ENCODE measurements at regions not wholly inside any gene's neighbourhood (a gene's known extent, or its start where the extent isn't known, plus 50 kb on each side); places are given as distances from the start of the nearest gene placed in this dataset.

DNA sequence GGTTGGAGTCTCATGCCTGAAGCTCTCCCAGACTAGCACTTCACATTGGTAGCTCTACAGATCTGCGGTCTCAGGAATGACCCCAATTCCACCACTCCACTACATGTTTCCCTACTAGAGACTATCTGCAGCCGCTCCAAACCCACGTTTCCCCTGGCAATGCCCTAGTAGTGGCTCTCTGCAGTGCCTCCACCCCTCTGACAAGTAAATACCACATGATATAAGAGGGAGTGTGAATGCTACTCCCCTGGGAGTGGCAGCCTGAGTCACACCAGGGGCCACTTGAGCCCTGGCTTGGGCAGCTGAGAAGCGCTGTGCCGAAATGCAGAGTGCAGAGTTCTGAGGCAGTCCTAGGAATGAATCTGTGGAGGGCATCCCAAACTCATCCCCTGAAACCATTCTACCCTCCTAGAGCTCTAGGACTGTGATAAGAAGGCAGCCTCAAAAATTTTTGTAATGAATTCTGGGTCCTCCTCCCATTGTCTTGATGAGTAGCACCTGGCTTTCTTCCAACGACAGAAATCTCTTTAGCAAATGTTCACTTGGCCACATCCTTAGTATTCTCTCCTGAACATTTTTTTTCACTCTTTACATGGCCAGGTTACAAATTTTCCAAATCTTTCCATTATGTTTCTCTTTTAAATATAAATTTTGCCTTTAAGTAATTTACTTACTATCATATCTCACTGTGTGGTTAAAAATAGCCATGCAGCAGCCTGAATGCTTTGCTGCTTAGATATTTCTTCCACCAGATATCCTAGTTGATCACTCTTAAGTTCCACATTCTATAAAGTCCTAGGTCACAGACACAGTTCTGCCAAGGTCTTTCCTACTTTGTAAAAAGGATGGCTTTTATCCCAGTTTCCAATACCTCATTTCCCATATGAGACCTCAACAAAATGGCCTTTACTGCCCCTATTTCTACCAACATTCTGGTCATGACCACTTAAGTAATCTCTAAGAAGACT is 160.2 kb upstream of the CPEB2 start:
- H3K9ac ChIP-seq (ENCODE audit: low read length in 5 of 5), result no peak overlapping the region
- H3K36me3 ChIP-seq (ENCODE audit: control insufficient read depth in 5 of 5, insufficient read depth in 5 of 5, low read length in 5 of 5), result no peaks in the 10 kb centered on the region
- peaks cover 0 to 18% (median 2%) of the 10 kb centered on the region in 5 donors for H3K4me1 ChIP-seq (ENCODE audit: control insufficient read depth in 5 of 5, insufficient read depth in 5 of 5, low read length in 5 of 5)
- no peak overlapping the region for H3K27ac ChIP-seq (ENCODE audit: low read depth, low read length)
- peak overlapping the region in 1 of 5 donors; percentile 22 for H3K4me3 ChIP-seq (ENCODE audit: low read depth in 1 of 5, low read length in 5 of 5)
- H3K9me3 ChIP-seq (ENCODE audit: control insufficient read depth in 5 of 5, low read length in 5 of 5), result peaks cover 0 to 8% (median 3%) of the 10 kb centered on the region in 5 donors
- no peaks in the 10 kb centered on the region for H3K27me3 ChIP-seq (ENCODE audit: control insufficient read depth in 5 of 5, insufficient read depth in 4 of 5, low read length in 5 of 5)

DNA sequence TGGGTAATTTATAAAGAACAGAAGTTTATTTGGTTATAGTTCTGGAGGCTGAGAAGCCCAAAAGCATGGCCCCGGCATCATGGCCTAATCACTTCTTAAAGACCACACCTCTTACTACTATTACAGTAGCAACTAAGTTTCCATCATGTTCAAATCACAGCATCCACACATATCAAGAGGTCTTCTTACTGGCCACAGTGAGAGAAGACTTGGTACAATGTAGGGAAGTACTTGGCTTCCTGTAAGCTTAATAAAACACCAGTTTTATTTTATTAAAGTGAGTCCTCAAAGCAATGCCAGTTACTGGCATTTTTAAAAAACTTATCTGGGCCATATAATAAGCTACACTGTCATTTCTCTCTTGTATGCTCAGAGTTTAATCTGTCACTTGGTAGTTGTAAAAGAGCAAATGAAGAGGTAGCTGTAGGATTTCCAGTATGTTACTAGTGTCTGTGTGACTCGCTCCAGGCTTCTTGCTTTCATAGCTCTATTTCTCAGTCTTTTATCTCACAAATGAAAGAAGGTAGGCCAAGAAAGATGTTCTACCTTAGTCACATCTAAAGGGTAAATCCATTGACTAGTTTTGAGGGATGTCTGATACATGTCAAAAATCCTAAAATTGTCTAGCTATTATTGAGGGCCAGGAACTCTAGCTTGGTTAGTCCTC is 159.2 kb upstream of the CPEB2 start:
- Histone ChIP-seq H3K27ac (ENCODE audit: low read depth, low read length) (no peak overlapping the region), H3K9ac (ENCODE audit: low read length in 5 of 5) (no peak overlapping the region), H3K9me3 (ENCODE audit: control insufficient read depth in 5 of 5, low read length in 5 of 5) (peaks cover 0 to 8% (median 3%) of the 10 kb centered on the region in 5 donors), H3K36me3 (ENCODE audit: control insufficient read depth in 5 of 5, insufficient read depth in 5 of 5, low read length in 5 of 5) (no peaks in the 10 kb centered on the region), H3K4me3 (ENCODE audit: low read depth in 1 of 5, low read length in 5 of 5) (no peak overlapping the region), H3K27me3 (ENCODE audit: control insufficient read depth in 5 of 5, insufficient read depth in 4 of 5, low read length in 5 of 5) (no peaks in the 10 kb centered on the region), H3K4me1 (ENCODE audit: control insufficient read depth in 5 of 5, insufficient read depth in 5 of 5, low read length in 5 of 5) (peaks cover 0 to 18% (median 2%) of the 10 kb centered on the region in 5 donors)

DNA sequence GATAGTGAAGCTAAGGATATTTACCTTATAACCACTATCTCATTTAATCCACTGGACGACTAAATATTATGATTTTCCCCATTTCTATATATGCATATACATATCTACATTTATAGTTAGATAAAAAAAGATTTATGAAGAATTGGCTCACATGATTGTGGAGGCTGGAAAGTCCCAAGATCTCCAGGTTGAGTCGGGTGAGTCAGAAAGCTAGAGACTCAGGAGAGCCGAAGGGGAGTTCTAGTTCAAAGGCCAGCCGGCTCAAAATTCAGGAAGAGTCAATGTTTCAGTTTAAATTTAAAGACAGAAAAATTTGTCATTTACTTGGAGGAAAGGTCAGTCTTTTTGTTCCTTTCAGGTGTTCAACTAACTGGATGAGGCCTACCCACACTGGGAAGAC is 158.2 kb upstream of the CPEB2 start:
- H3K36me3 ChIP-seq (ENCODE audit: control insufficient read depth in 5 of 5, insufficient read depth in 5 of 5, low read length in 5 of 5), result no peaks in the 10 kb centered on the region
- H3K4me1 ChIP-seq (ENCODE audit: control insufficient read depth in 5 of 5, insufficient read depth in 5 of 5, low read length in 5 of 5), result peaks cover 0 to 18% (median 2%) of the 10 kb centered on the region in 5 donors
- no peak overlapping the region for H3K27ac ChIP-seq (ENCODE audit: low read depth, low read length)
- no peak overlapping the region for H3K4me3 ChIP-seq (ENCODE audit: low read depth in 1 of 5, low read length in 5 of 5)
- H3K9me3 ChIP-seq (ENCODE audit: control insufficient read depth in 5 of 5, low read length in 5 of 5), result peaks cover 0 to 3% (median 2%) of the 10 kb centered on the region in 5 donors
- H3K27me3 ChIP-seq (ENCODE audit: control insufficient read depth in 5 of 5, insufficient read depth in 4 of 5, low read length in 5 of 5), result no peaks in the 10 kb centered on the region
- no peak overlapping the region for H3K9ac ChIP-seq (ENCODE audit: low read length in 5 of 5)

DNA sequence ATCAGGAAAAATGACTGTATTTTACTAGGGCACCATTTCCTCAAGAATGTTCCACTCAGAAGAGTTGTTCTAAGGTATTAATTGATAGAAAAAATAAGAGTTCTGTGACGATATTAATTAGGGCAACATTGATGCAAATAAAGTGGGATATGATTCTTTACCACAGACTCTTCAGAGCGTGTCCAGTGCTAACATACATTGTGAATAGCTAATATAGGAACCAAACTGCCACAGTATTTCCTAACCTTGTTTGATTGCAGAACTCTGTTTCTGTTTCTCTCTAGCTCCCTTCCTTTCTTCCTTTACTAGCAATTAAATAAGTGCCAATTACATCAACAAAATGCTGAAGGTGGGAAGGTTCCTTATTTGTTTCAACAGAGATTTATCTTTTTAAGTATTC is 154.1 kb upstream of the CPEB2 start:
- Histone ChIP-seq H3K27me3 (ENCODE audit: control insufficient read depth in 5 of 5, insufficient read depth in 4 of 5, low read length in 5 of 5) (no peaks in the 10 kb centered on the region), H3K9ac (ENCODE audit: low read length in 5 of 5) (no peak overlapping the region), H3K9me3 (ENCODE audit: control insufficient read depth in 5 of 5, low read length in 5 of 5) (no peaks in the 10 kb centered on the region), H3K27ac (ENCODE audit: low read depth, low read length) (no peak overlapping the region), H3K4me3 (ENCODE audit: low read depth in 1 of 5, low read length in 5 of 5) (no peak overlapping the region), H3K36me3 (ENCODE audit: control insufficient read depth in 5 of 5, insufficient read depth in 5 of 5, low read length in 5 of 5) (no peaks in the 10 kb centered on the region), H3K4me1 (ENCODE audit: control insufficient read depth in 5 of 5, insufficient read depth in 5 of 5, low read length in 5 of 5) (no peaks in the 10 kb centered on the region)

DNA sequence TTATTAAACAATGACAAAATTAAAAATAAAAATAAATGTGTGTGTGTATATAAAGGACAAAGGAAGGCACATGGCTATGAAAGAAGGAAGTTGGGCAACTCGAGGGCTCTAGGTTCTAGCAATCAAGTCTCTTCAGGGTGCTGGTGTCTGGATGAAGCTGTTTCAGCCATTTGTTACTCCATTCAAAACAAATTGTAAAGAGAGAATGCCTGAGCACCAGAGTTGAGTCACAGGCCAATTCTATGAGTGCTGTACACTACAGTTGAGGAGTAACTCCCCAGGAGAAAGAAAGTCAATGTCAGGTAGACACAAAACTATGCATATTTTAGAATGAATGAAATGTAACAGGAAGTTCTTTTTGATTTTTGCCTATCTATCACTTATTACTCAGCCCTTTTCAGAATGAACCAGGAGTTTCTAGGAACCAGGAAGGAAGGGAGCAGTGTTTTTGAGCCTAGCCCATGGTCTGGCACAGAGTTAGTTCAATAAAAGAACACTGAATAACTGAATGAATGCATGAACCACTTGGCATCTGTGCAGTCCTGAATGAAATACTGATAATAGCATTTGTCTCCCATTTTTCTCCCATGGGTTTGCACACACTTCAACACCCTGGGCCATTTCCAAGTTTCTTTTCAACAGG is 151.7 kb upstream of the CPEB2 start:
- H3K9me3 ChIP-seq (ENCODE audit: control insufficient read depth in 5 of 5, low read length in 5 of 5), result no peaks in the 10 kb centered on the region
- no peaks in the 10 kb centered on the region for H3K27me3 ChIP-seq (ENCODE audit: control insufficient read depth in 5 of 5, insufficient read depth in 4 of 5, low read length in 5 of 5)
- no peak overlapping the region for H3K4me3 ChIP-seq (ENCODE audit: low read depth in 1 of 5, low read length in 5 of 5)
- H3K4me1 ChIP-seq (ENCODE audit: control insufficient read depth in 5 of 5, insufficient read depth in 5 of 5, low read length in 5 of 5), result no peaks in the 10 kb centered on the region
- no peak overlapping the region for H3K9ac ChIP-seq (ENCODE audit: low read length in 5 of 5)
- H3K27ac ChIP-seq (ENCODE audit: low read depth, low read length), result no peak overlapping the region
- no peaks in the 10 kb centered on the region for H3K36me3 ChIP-seq (ENCODE audit: control insufficient read depth in 5 of 5, insufficient read depth in 5 of 5, low read length in 5 of 5)

DNA sequence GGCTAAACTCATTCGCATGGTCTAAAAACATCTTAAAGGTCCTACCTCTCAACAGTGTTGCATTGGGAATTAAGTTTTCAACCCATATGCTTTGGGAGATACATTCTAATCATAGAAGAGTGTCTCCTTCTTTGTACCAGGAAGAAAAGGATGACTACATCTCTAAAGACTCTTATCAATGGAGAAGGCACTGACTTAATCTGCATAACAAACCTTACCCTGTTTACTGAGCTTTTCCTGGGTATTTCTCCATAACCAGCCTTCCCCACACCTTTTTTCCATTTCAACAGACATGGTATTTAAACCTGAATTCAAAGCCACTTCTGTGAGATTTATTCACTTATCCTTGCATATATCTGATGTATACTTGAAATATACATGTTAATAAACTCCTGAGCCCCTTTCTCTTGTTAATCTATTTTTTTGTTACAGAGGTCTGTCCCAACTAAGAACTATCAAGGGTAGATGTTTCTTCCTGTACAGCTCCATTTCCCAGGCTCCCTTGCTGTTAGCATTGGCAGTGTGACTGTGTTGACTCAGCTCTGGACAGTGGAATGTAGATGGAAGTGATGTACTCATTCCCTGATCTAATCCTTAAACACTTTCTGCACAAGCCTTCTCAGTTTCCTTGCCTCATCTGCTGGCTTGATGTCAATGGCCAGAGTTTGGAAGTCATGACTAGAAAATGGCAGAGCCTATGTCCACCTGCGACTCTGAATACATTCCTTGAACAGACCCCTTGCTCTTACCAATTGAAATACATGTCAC is 148.9 kb upstream of the CPEB2 start:
- peaks cover 0 to 10% (median 0%) of the 10 kb centered on the region in 5 donors for H3K4me1 ChIP-seq (ENCODE audit: control insufficient read depth in 5 of 5, insufficient read depth in 5 of 5, low read length in 5 of 5)
- no peaks in the 10 kb centered on the region for H3K36me3 ChIP-seq (ENCODE audit: control insufficient read depth in 5 of 5, insufficient read depth in 5 of 5, low read length in 5 of 5)
- no peaks in the 10 kb centered on the region for H3K27me3 ChIP-seq (ENCODE audit: control insufficient read depth in 5 of 5, insufficient read depth in 4 of 5, low read length in 5 of 5)
- H3K27ac ChIP-seq (ENCODE audit: low read depth, low read length), result no peak overlapping the region
- H3K9ac ChIP-seq (ENCODE audit: low read length in 5 of 5), result no peak overlapping the region
- no peaks in the 10 kb centered on the region for H3K9me3 ChIP-seq (ENCODE audit: control insufficient read depth in 5 of 5, low read length in 5 of 5)
- H3K4me3 ChIP-seq (ENCODE audit: low read depth in 1 of 5, low read length in 5 of 5), result no peak overlapping the region

DNA sequence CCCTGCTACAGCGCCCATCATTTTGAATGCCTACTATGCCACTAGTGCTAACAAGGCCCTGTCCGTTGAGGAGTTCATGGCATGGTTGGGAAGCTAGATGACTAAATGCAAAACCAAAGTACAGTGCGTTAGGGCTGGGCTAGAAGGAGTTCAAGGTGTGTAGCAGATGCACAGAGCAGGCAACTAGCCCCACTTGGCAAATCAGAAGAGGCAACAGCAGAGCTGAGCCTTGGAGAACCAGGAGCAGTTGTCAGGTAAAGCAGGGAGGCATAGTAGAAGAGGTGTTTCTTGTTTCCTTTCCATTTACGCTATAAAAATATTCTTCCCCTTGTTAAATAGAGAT is 146.6 kb upstream of the CPEB2 start:
- Histone ChIP-seq H3K27me3 (ENCODE audit: control insufficient read depth in 5 of 5, insufficient read depth in 4 of 5, low read length in 5 of 5) (no peaks in the 10 kb centered on the region), H3K36me3 (ENCODE audit: control insufficient read depth in 5 of 5, insufficient read depth in 5 of 5, low read length in 5 of 5) (no peaks in the 10 kb centered on the region), H3K4me1 (ENCODE audit: control insufficient read depth in 5 of 5, insufficient read depth in 5 of 5, low read length in 5 of 5) (peaks cover 0 to 10% (median 0%) of the 10 kb centered on the region in 5 donors), H3K27ac (ENCODE audit: low read depth, low read length) (peak overlapping the region; percentile 46), H3K9ac (ENCODE audit: low read length in 5 of 5) (no peak overlapping the region), H3K9me3 (ENCODE audit: control insufficient read depth in 5 of 5, low read length in 5 of 5) (no peaks in the 10 kb centered on the region), H3K4me3 (ENCODE audit: low read depth in 1 of 5, low read length in 5 of 5) (no peak overlapping the region)

DNA sequence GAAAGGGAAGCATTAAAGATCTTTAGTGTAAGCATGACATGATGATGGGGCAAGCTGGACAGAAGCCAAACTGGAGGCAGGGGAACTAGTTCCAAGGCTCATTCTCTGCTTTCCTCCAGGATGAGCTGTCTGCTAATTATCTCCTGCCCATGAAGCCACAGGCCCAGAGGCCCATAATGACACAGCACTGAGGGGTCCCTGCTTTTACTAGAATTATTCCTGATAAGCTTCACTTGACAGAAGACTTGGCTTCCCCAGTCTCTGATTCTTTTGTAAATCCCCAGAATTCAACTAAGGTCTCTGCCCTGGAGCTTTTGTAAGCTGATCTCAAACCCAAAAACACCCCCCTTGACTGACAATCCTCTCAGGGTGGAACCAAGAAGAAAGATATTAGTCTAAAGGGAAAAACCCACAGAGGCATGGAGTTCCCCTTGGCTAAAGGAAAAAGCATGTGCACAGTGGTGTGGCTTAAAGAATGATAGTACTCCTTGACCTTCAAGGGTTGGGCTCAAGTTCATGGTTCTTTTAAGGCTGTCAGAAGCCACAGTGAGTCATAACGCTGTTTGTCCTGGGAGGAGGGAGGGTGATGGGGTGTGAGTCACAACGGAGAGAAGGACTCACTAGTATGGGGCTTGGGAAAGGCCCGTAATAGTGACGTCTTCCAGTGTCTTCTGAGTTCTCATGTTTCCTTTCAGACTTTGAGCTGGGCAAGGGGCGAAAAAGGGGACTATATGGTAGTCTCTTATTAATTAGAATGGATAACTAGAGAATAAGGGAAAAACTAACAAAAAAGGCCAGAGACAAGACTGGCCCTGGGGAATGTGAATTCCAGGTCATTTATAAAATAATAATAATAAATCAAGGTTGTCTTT is 146.0 kb upstream of the CPEB2 start:
- Histone ChIP-seq H3K4me3 (ENCODE audit: low read depth in 1 of 5, low read length in 5 of 5) (no peak overlapping the region), H3K27me3 (ENCODE audit: control insufficient read depth in 5 of 5, insufficient read depth in 4 of 5, low read length in 5 of 5) (no peaks in the 10 kb centered on the region), H3K4me1 (ENCODE audit: control insufficient read depth in 5 of 5, insufficient read depth in 5 of 5, low read length in 5 of 5) (peaks cover 0 to 10% (median 0%) of the 10 kb centered on the region in 5 donors), H3K9me3 (ENCODE audit: control insufficient read depth in 5 of 5, low read length in 5 of 5) (no peaks in the 10 kb centered on the region), H3K9ac (ENCODE audit: low read length in 5 of 5) (no peak overlapping the region), H3K36me3 (ENCODE audit: control insufficient read depth in 5 of 5, insufficient read depth in 5 of 5, low read length in 5 of 5) (no peaks in the 10 kb centered on the region), H3K27ac (ENCODE audit: low read depth, low read length) (peak overlapping the region; percentile 46)

DNA sequence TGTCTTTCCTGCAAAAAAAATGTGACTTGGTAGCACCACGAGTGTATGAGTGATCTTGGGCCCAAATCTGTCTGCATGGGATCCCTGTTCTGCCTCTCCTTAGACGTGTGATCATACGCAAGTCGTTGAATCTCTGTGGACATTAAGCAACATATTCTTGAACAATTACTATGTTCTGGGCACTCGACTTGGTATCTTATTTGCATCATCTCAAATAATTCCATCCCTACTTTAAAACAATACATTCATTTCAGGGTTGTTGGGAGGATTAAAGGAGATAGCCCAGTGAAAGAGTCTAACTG is 145.4 kb upstream of the CPEB2 start:
- Histone ChIP-seq H3K27ac (ENCODE audit: low read depth, low read length) (peak overlapping the region; percentile 12), H3K4me3 (ENCODE audit: low read depth in 1 of 5, low read length in 5 of 5) (no peak overlapping the region), H3K36me3 (ENCODE audit: control insufficient read depth in 5 of 5, insufficient read depth in 5 of 5, low read length in 5 of 5) (no peaks in the 10 kb centered on the region), H3K9me3 (ENCODE audit: control insufficient read depth in 5 of 5, low read length in 5 of 5) (no peaks in the 10 kb centered on the region), H3K9ac (ENCODE audit: low read length in 5 of 5) (no peak overlapping the region), H3K27me3 (ENCODE audit: control insufficient read depth in 5 of 5, insufficient read depth in 4 of 5, low read length in 5 of 5) (no peaks in the 10 kb centered on the region), H3K4me1 (ENCODE audit: control insufficient read depth in 5 of 5, insufficient read depth in 5 of 5, low read length in 5 of 5) (peaks cover 0 to 10% (median 0%) of the 10 kb centered on the region in 5 donors)

All from subcutaneous abdominal adipose tissue (tissue), 5 donors.